ENCODE measurements at regions not wholly inside any gene's neighbourhood (a gene's known extent, or its start where the extent isn't known, plus 50 kb on each side); places are given as distances from the start of the nearest gene placed in this dataset.
"Not testable (repeated sequence)": the region's sequence is repeated elsewhere in the genome, so short reads cannot be mapped to it uniquely, and the experiment has no call there.

DNA sequence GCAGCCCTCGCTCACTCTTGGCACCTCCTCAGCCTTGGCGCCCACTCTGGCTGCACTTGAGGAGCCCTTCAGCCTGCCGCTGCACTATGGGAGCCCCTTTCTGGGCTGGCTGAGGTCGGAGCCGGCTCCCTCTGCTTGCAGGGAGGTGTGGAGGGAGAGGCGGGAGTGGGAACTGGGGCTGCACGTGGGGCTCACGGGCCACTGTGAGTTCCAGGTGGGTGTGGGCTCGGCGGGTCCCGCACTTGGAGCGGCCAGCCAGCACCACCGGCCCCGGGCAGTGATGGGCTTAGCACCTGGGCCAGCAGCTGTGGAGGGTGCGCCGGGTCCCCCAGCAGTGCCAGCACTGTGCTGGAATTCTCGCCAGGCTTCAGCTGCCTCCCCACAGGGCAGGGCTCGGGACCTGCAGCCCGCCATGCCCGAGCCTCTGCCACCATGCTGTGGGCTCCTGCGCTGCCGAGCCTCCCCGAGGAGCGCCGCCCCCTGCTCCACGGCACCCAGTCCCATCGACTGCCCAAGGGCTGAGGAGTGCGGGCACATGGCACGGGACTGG, 700.8 kb upstream of the NRP1 start:
- H3K27me3 ChIP-seq (ENCODE audit: control insufficient read depth in 1 of 2, insufficient read depth in 2 of 2, low read length in 1 of 2); H3K4me1 ChIP-seq (ENCODE audit: control insufficient read depth in 1 of 2, insufficient read depth in 2 of 2, low read length in 2 of 2); ATAC-seq (ENCODE audit: low FRiP score); DNase-seq; H3K9me3 ChIP-seq (ENCODE audit: control insufficient read depth, low read length); intact Hi-C loops (cut with DNase I); H3K4me3 ChIP-seq (ENCODE audit: low read length in 2 of 2); H3K27ac ChIP-seq (ENCODE audit: low read depth in 1 of 2, low read length in 2 of 2); H3K36me3 ChIP-seq (ENCODE audit: control insufficient read depth in 1 of 2, insufficient read depth in 2 of 2, low read length in 1 of 2): not testable (repeated sequence)
- WGBS, 2 donors = 97 to 99% methylated on average over 29 of the region's 29 CpGs

DNA sequence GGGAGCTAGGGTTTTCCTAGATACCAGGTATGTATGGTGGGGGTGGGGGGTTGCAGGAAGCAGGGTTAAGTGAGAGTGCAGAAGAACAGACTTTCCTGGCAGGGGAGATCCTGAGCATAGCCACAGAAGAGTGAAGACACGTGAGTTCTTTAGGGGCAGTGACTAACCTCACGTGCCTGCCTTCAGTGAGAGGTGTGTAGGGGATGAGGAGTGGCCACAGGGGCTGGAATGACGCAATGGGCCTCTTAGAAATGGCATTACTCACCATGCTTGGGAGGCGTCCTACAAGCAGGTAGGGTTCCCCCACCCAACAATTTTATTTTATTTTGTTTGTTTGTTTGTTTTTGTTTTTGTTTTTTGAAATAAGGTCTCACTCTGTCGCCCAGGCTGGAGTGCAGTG, 698.6 kb upstream of the NRP1 start:
- 97 to 99% methylated on average over 5 of the region's 5 CpGs for WGBS, 2 donors
- Histone ChIP-seq H3K4me3 (ENCODE audit: low read length in 2 of 2) (no peak overlapping the region), H3K36me3 (ENCODE audit: control insufficient read depth in 1 of 2, insufficient read depth in 2 of 2, low read length in 1 of 2) (no peaks in the 10 kb centered on the region), H3K27me3 (ENCODE audit: control insufficient read depth in 1 of 2, insufficient read depth in 2 of 2, low read length in 1 of 2) (no peaks in the 10 kb centered on the region), H3K9me3 (ENCODE audit: control insufficient read depth, low read length) (no peaks in the 10 kb centered on the region), H3K4me1 (ENCODE audit: control insufficient read depth in 1 of 2, insufficient read depth in 2 of 2, low read length in 2 of 2) (no peaks in the 10 kb centered on the region), H3K27ac (ENCODE audit: low read depth in 1 of 2, low read length in 2 of 2) (no peak overlapping the region)
- intact Hi-C loops (cut with DNase I) = no loop called here
- DNase-seq (no peak), ATAC-seq (ENCODE audit: low FRiP score) (no peak)

GRCh38 chr10:34032564-34032963, 698.1 kb upstream of the NRP1 start:
- intact Hi-C loops (cut with DNase I) = no loop called here
- ATAC-seq (ENCODE audit: low FRiP score) = no peak
- Histone ChIP-seq H3K9me3 (ENCODE audit: control insufficient read depth, low read length) (no peaks in the 10 kb centered on the region), H3K4me1 (ENCODE audit: control insufficient read depth in 1 of 2, insufficient read depth in 2 of 2, low read length in 2 of 2) (no peaks in the 10 kb centered on the region), H3K4me3 (ENCODE audit: low read length in 2 of 2) (no peak overlapping the region), H3K27me3 (ENCODE audit: control insufficient read depth in 1 of 2, insufficient read depth in 2 of 2, low read length in 1 of 2) (no peaks in the 10 kb centered on the region), H3K36me3 (ENCODE audit: control insufficient read depth in 1 of 2, insufficient read depth in 2 of 2, low read length in 1 of 2) (no peaks in the 10 kb centered on the region), H3K27ac (ENCODE audit: low read depth in 1 of 2, low read length in 2 of 2) (no peak overlapping the region)
- 96 to 98% methylated on average over 3 of the region's 3 CpGs for WGBS, 2 donors
- DNase-seq = no peak

DNA sequence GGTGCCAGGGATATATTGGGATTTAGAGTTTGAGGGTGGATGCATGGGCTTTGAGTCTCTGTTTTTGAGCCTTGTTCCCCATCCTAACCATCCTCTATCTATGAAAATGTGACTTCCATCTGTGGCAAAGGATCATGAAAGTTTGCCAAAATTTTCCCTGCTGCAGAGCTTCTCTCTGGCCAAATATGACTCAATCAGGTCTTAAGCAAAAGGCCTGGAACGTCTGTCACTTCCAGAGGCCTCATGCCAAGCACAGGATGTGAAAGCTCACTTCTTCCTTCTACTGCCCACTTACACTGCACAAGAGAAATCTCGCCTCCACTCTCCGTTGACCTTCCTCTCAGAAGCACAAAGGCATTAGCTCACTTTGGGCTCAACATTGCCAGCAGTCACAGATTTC, 696.9 kb upstream of the NRP1 start:
- Histone ChIP-seq H3K9me3 (ENCODE audit: control insufficient read depth, low read length) (no peaks in the 10 kb centered on the region), H3K27me3 (ENCODE audit: control insufficient read depth in 1 of 2, insufficient read depth in 2 of 2, low read length in 1 of 2) (no peaks in the 10 kb centered on the region), H3K27ac (ENCODE audit: low read depth in 1 of 2, low read length in 2 of 2) (no peak overlapping the region), H3K4me3 (ENCODE audit: low read length in 2 of 2) (no peak overlapping the region), H3K36me3 (ENCODE audit: control insufficient read depth in 1 of 2, insufficient read depth in 2 of 2, low read length in 1 of 2) (no peaks in the 10 kb centered on the region), H3K4me1 (ENCODE audit: control insufficient read depth in 1 of 2, insufficient read depth in 2 of 2, low read length in 2 of 2) (no peaks in the 10 kb centered on the region)
- 2 to 4% methylated on average over 3 of the region's 3 CpGs for WGBS, 2 donors
- ATAC-seq (ENCODE audit: low FRiP score) (peak; percentile 77), DNase-seq (peak in 1 of 2 donors; percentile 80)
- intact Hi-C loops (cut with DNase I) = no loop called here

DNA sequence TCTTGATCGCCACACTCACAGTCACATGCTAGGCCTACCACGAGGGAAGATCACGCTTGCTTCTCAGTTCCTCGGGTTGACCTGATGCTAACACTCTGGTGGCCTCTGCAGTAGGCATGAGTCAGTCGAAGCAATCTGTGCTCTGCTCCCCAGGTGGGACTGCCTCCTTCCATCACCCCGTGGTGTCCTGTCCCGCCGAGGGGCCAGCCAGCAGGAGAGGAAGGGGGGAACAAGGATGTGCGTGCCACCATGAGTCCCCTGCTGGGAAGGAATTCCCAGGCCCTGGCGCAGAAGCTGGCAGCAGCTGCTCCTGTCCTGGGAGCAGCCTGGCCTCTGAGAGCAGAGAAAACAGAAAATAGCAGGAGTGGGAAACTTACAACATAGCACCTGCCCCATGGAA, 695.0 kb upstream of the NRP1 start:
- Histone ChIP-seq H3K27me3 (ENCODE audit: control insufficient read depth in 1 of 2, insufficient read depth in 2 of 2, low read length in 1 of 2) (no peaks in the 10 kb centered on the region), H3K9me3 (ENCODE audit: control insufficient read depth, low read length) (no peaks in the 10 kb centered on the region), H3K4me1 (ENCODE audit: control insufficient read depth in 1 of 2, insufficient read depth in 2 of 2, low read length in 2 of 2) (no peaks in the 10 kb centered on the region), H3K27ac (ENCODE audit: low read depth in 1 of 2, low read length in 2 of 2) (no peak overlapping the region), H3K36me3 (ENCODE audit: control insufficient read depth in 1 of 2, insufficient read depth in 2 of 2, low read length in 1 of 2) (no peaks in the 10 kb centered on the region), H3K4me3 (ENCODE audit: low read length in 2 of 2) (no peak overlapping the region)
- ATAC-seq (ENCODE audit: low FRiP score) (no peak), DNase-seq (no peak)
- WGBS, 2 donors = 95% methylated on average over 10 of the region's 10 CpGs
- intact Hi-C loops (cut with DNase I) = no loop called here

DNA sequence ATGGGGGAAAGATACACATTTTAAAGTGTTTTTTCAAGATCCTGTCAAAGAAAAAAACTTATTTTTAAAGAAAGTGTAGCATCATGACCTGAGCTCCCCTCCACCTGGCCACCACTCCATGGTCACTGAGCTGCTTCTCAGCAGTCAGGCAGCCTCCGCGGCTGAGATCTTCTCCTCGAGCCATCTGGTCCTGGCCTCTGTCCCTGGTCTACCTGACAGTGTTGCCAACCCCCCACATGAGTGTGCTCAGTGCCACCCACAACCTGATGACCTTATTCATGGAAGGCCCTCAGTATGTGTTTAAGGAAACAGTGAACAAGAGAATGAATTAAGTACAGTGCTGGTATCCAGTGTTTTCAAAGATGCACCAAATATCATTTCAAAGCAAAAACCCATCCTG, 694.5 kb upstream of the NRP1 start:
- WGBS, 2 donors = 96 to 99% methylated on average over 3 of the region's 3 CpGs
- H3K4me3 ChIP-seq (ENCODE audit: low read length in 2 of 2) = no peak overlapping the region
- no peak for ATAC-seq (ENCODE audit: low FRiP score)
- no peak overlapping the region for H3K27ac ChIP-seq (ENCODE audit: low read depth in 1 of 2, low read length in 2 of 2)
- intact Hi-C loops (cut with DNase I) = no loop called here
- H3K9me3 ChIP-seq (ENCODE audit: control insufficient read depth, low read length) = no peaks in the 10 kb centered on the region
- H3K36me3 ChIP-seq (ENCODE audit: control insufficient read depth in 1 of 2, insufficient read depth in 2 of 2, low read length in 1 of 2) = no peaks in the 10 kb centered on the region
- no peak for DNase-seq
- H3K4me1 ChIP-seq (ENCODE audit: control insufficient read depth in 1 of 2, insufficient read depth in 2 of 2, low read length in 2 of 2) = no peaks in the 10 kb centered on the region
- H3K27me3 ChIP-seq (ENCODE audit: control insufficient read depth in 1 of 2, insufficient read depth in 2 of 2, low read length in 1 of 2) = no peaks in the 10 kb centered on the region

DNA sequence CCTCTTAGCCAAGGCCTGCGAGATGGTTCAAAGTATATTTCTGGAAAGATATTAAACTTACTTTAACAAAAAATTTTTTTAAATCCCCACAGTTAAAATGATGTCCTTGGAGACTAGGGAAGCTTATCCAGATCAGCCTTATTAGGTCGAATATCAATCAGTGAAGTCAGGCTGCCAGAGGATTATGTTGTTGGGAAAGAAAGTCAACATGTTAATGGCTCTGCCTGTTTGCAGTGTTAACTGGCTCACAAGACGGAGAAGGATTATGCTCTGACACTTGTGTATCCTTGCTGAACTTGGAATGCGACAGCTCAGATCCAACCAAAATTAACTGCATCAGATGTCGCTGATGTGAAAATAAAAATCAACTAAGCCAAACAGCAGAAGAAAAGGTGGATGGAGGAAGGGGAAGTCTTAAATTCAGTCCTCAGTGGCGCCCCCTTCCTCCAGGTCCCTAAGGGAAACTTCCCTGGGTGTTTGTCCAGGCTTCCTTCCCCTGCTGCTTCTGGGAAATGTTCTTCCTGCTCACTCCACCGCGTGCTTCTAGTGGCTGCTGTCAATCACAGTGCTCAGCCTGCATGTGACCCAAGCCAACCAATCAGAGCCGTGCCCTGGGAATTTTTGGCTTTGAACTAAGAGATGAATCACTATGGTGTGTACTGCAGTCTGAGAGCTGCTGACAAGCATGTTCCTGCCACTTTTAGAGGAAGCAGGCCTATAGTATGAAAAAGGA, 690.4 kb upstream of the NRP1 start:
- Histone ChIP-seq H3K4me1 (ENCODE audit: control insufficient read depth in 1 of 2, insufficient read depth in 2 of 2, low read length in 2 of 2) (no peaks in the 10 kb centered on the region), H3K27me3 (ENCODE audit: control insufficient read depth in 1 of 2, insufficient read depth in 2 of 2, low read length in 1 of 2) (no peaks in the 10 kb centered on the region), H3K36me3 (ENCODE audit: control insufficient read depth in 1 of 2, insufficient read depth in 2 of 2, low read length in 1 of 2) (no peaks in the 10 kb centered on the region), H3K4me3 (ENCODE audit: low read length in 2 of 2) (no peak overlapping the region), H3K27ac (ENCODE audit: low read depth in 1 of 2, low read length in 2 of 2) (no peak overlapping the region), H3K9me3 (ENCODE audit: control insufficient read depth, low read length) (no peaks in the 10 kb centered on the region)
- peak in 1 of 2 donors; percentile 46 for DNase-seq
- no peak for ATAC-seq (ENCODE audit: low FRiP score)
- intact Hi-C loops (cut with DNase I) = no loop called here
- 67 to 72% methylated on average over 9 of the region's 9 CpGs for WGBS, 2 donors

- Histone ChIP-seq H3K9me3 (ENCODE audit: control insufficient read depth, low read length) (no peaks in the 10 kb centered on the region), H3K4me1 (ENCODE audit: control insufficient read depth in 1 of 2, insufficient read depth in 2 of 2, low read length in 2 of 2) (no peaks in the 10 kb centered on the region), H3K27me3 (ENCODE audit: control insufficient read depth in 1 of 2, insufficient read depth in 2 of 2, low read length in 1 of 2) (no peaks in the 10 kb centered on the region), H3K27ac (ENCODE audit: low read depth in 1 of 2, low read length in 2 of 2) (no peak overlapping the region), H3K36me3 (ENCODE audit: control insufficient read depth in 1 of 2, insufficient read depth in 2 of 2, low read length in 1 of 2) (no peaks in the 10 kb centered on the region), H3K4me3 (ENCODE audit: low read length in 2 of 2) (no peak overlapping the region)
- DNase-seq (no peak), ATAC-seq (ENCODE audit: low FRiP score) (no peak)
- intact Hi-C loops (cut with DNase I) = no loop called here
- 92 to 93% methylated on average over 3 of the region's 3 CpGs for WGBS, 2 donors
Observed at GRCh38 chr10:34024282-34024681, 689.8 kb upstream of the NRP1 start.

DNA sequence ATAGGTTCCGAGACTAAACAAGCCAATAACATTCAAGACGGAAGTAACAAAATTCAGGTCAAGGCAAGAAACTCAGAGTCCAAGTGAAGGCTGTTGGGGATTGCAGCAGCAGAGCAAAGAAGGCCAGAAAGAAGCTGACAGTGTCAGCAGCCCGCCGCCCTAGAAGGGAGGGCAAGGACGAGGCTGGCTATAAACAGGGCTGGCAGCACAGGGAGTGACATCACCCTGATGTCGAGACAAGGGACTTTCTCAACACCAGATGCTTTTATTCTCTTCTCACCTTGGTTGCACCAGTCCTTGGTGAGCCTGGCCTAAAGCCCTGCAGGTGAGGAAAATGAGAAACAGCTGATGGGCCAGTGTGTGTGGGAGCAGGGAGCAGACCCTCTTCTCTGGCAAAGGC, 687.7 kb upstream of the NRP1 start:
- Histone ChIP-seq H3K9me3 (ENCODE audit: control insufficient read depth, low read length) (no peaks in the 10 kb centered on the region), H3K27ac (ENCODE audit: low read depth in 1 of 2, low read length in 2 of 2) (no peak overlapping the region), H3K36me3 (ENCODE audit: control insufficient read depth in 1 of 2, insufficient read depth in 2 of 2, low read length in 1 of 2) (no peaks in the 10 kb centered on the region), H3K4me3 (ENCODE audit: low read length in 2 of 2) (no peak overlapping the region), H3K4me1 (ENCODE audit: control insufficient read depth in 1 of 2, insufficient read depth in 2 of 2, low read length in 2 of 2) (no peaks in the 10 kb centered on the region), H3K27me3 (ENCODE audit: control insufficient read depth in 1 of 2, insufficient read depth in 2 of 2, low read length in 1 of 2) (no peaks in the 10 kb centered on the region)
- WGBS, 2 donors = 82% methylated on average over 6 of the region's 6 CpGs
- DNase-seq = no peak
- intact Hi-C loops (cut with DNase I) = no loop called here
- no peak for ATAC-seq (ENCODE audit: low FRiP score)

All from aorta (tissue), 5 donors.